ENCODE measurements at regions not wholly inside any gene's neighbourhood (a gene's known extent, or its start where the extent isn't known, plus 50 kb on each side); places are given as distances from the start of the nearest gene placed in this dataset.
A peak's percentile ranks its signal among the peaks of the same experiment; 100 is the strongest.

GRCh38 chr4:86529436-86529835 is 64.7 kb upstream of the PTPN13 start:
- no peak for DNase-seq

GRCh38 chr4:86530183-86530582 is 63.9 kb upstream of the PTPN13 start:
- no peak for DNase-seq

- no peak for DNase-seq
Measured at GRCh38 chr4:86531440-86531839, 62.7 kb upstream of the PTPN13 start.

GRCh38 chr4:86532851-86533250 is 61.3 kb upstream of the PTPN13 start:
- DNase-seq = no peak

- DNase-seq = no peak
Measured at GRCh38 chr4:86536151-86536550, 58.0 kb upstream of the PTPN13 start.

GRCh38 chr4:86542319-86543027 is 51.6 kb upstream of the PTPN13 start:
- DNase-seq = no peak

GRCh38 chr4:86543080-86543479 is 51.0 kb upstream of the PTPN13 start:
- no peak for DNase-seq

- no peak for DNase-seq
Measured at GRCh38 chr4:86543560-86544309, 50.4 kb upstream of the PTPN13 start.

- DNase-seq = peak; percentile 7
Measured at GRCh38 chr4:86544310-86544966, 49.7 kb upstream of the PTPN13 start.
